ENCODE measurements at regions not wholly inside any gene's neighbourhood (a gene's known extent, or its start where the extent isn't known, plus 50 kb on each side); places are given as distances from the start of the nearest gene placed in this dataset.

GRCh38 chr10:16011548-16011947 lies 151.2 kb upstream of the MINDY3 start:
- ATAC-seq (ENCODE audit: low read depth): no peak
- Histone ChIP-seq H3K27me3 (ENCODE audit: control insufficient read depth, insufficient read depth, low read length) (no peaks in the 10 kb centered on the region), H3K9me1 (ENCODE audit: insufficient read depth, low read length) (no peaks in the 10 kb centered on the region), H3K14ac (replicated peaks; ENCODE audit: low read depth, low read length) (no peak overlapping the region), H2AFZ (replicated peaks; ENCODE audit: low read length, poor library complexity) (no peak overlapping the region), H3K56ac (ENCODE audit: extremely low read depth, insufficient read depth, low read length) (no peak overlapping the region), H3K9me3 (ENCODE audit: control insufficient read depth, insufficient read depth, low read length) (peaks cover 14% of the 10 kb centered on the region), H3K4ac (ENCODE audit: low read depth, low read length) (no peak overlapping the region), H3K23ac (ENCODE audit: low read depth, low read length) (no peak overlapping the region), H2BK20ac (ENCODE audit: low read depth, low read length) (no peak overlapping the region), H4K20me1 (ENCODE audit: insufficient read depth, low read length) (no peaks in the 10 kb centered on the region), H3K4me1 (ENCODE audit: control insufficient read depth, insufficient read depth, low read length) (no peaks in the 10 kb centered on the region), H2AK9ac (replicated peaks; ENCODE audit: low read depth, low read length, poor library complexity) (no peak overlapping the region), H3K18ac (ENCODE audit: low read depth, low read length) (no peak overlapping the region), H4K5ac (ENCODE audit: low read depth, low read length) (no peak overlapping the region), H3K9ac (ENCODE audit: low read depth, low read length) (no peak overlapping the region), H2BK5ac (ENCODE audit: low read depth, low read length, poor library complexity, severe bottlenecking) (no peak overlapping the region), H3K4me2 (ENCODE audit: low read depth, low read length) (no peak overlapping the region), H4K91ac (ENCODE audit: insufficient read depth, low read depth, low read length) (no peak overlapping the region), H2BK15ac (ENCODE audit: low read depth, low read length) (no peak overlapping the region), H2BK120ac (ENCODE audit: low read depth, low read length) (no peak overlapping the region), H3K4me3 (ENCODE audit: insufficient read depth, low read depth, low read length) (no peak overlapping the region), H3K79me1 (ENCODE audit: low read depth in 1 of 2, low read length in 2 of 2) (no peaks in the 10 kb centered on the region), H3K36me3 (ENCODE audit: control insufficient read depth, insufficient read depth, low read length) (no peaks in the 10 kb centered on the region), H4K8ac (ENCODE audit: low read depth in 2 of 2, low read length in 2 of 2) (no peak overlapping the region), H2AK5ac (ENCODE audit: low read depth, low read length) (no peak overlapping the region), H3K27ac (ENCODE audit: insufficient read depth, low read length) (no peak overlapping the region)
- POLR2A ChIA-PET (ENCODE audit: unreplicated experiment): no interaction called here
- dilution Hi-C loops (cut with HindIII; ENCODE audit: low sequenced_read_pairs, unreplicated experiment): no loop called here
- CTCF ChIA-PET: no interaction called here
- in situ Hi-C loops (cut with MboI; ENCODE audit: low sequenced_read_pairs): no loop called here
- TF ChIP-seq FOS (IDR thresholded peaks at IDR 0.05; ENCODE audit: low read depth, low read length): no peak
- TF ChIP-seq, protein P1, sequence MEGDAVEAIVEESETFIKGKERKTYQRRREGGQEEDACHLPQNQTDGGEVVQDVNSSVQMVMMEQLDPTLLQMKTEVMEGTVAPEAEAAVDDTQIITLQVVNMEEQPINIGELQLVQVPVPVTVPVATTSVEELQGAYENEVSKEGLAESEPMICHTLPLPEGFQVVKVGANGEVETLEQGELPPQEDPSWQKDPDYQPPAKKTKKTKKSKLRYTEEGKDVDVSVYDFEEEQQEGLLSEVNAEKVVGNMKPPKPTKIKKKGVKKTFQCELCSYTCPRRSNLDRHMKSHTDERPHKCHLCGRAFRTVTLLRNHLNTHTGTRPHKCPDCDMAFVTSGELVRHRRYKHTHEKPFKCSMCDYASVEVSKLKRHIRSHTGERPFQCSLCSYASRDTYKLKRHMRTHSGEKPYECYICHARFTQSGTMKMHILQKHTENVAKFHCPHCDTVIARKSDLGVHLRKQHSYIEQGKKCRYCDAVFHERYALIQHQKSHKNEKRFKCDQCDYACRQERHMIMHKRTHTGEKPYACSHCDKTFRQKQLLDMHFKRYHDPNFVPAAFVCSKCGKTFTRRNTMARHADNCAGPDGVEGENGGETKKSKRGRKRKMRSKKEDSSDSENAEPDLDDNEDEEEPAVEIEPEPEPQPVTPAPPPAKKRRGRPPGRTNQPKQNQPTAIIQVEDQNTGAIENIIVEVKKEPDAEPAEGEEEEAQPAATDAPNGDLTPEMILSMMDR (conservative IDR thresholded peaks at IDR 0.05; ENCODE audit: low read depth, low read length): no peak
- no peak for TF ChIP-seq POLR2A (IDR thresholded peaks at IDR 0.05; ENCODE audit: low read depth, low read length)
- TF ChIP-seq BHLHE40 (IDR thresholded peaks at IDR 0.05; ENCODE audit: low read depth, low read length): no peak
- no peak for TF ChIP-seq ELK1 (IDR thresholded peaks at IDR 0.05; ENCODE audit: borderline replicate concordance, low read depth, low read length)
- no peak for TF ChIP-seq MAFK (IDR thresholded peaks at IDR 0.05; ENCODE audit: low read depth, low read length)
- TF ChIP-seq RAD21 (IDR thresholded peaks at IDR 0.05; ENCODE audit: low read length): no peak
- intact Hi-C loops (cut with micrococcal nuclease): no loop called here
- no peak for DNase-seq
- BruUV-seq (replicated peaks): no TSS peak

Data from IMR-90 (cell line).